ENCODE measurements at regions not wholly inside any gene's neighbourhood (a gene's known extent, or its start where the extent isn't known, plus 50 kb on each side); places are given as distances from the start of the nearest gene placed in this dataset.

GRCh38 chr15:79180318-79180717 is 89.7 kb upstream of the RASGRF1 start:
- Histone ChIP-seq H3K27me3 (ENCODE audit: control insufficient read depth, insufficient read depth, low read length) (peaks cover 3% of the 10 kb centered on the region; the same call in 1 of the 2 replicates), H3K4me3 (ENCODE audit: low read depth, low read length) (no peak overlapping the region), H3K36me3 (ENCODE audit: control insufficient read depth, insufficient read depth, low read length) (no peaks in the 10 kb centered on the region)
- ChIA-PET CTCF (interaction anchor here (1.0 to 7.5 kb wide), 4 partner anchors 11 to 344 kb away, joined by 3 to 120 read pairs (median 4); no protein-coding TSS in a partner anchor), POLR2A (no interaction called here)
- no peak for TF ChIP-seq CTCF (IDR thresholded peaks at IDR 0.05; ENCODE audit: insufficient read depth, low read depth, low read length)
- DNase-seq (ENCODE audit: low read depth) = no peak

GRCh38 chr15:79179597-79179996 is 89.0 kb upstream of the RASGRF1 start:
- Histone ChIP-seq H3K4me3 (ENCODE audit: low read depth, low read length) (no peak overlapping the region), H3K27me3 (ENCODE audit: control insufficient read depth, insufficient read depth, low read length) (peaks cover 3% of the 10 kb centered on the region; the same call in 1 of the 2 replicates), H3K36me3 (ENCODE audit: control insufficient read depth, insufficient read depth, low read length) (no peaks in the 10 kb centered on the region)
- ChIA-PET POLR2A (no interaction called here), CTCF (interaction anchor here (7.5 kb wide), 1 partner anchor 151 kb away, joined by 120 read pairs; no protein-coding TSS in a partner anchor)
- TF ChIP-seq CTCF (IDR thresholded peaks at IDR 0.05; ENCODE audit: insufficient read depth, low read depth, low read length) = no peak
- DNase-seq (ENCODE audit: low read depth) = no peak

DNA sequence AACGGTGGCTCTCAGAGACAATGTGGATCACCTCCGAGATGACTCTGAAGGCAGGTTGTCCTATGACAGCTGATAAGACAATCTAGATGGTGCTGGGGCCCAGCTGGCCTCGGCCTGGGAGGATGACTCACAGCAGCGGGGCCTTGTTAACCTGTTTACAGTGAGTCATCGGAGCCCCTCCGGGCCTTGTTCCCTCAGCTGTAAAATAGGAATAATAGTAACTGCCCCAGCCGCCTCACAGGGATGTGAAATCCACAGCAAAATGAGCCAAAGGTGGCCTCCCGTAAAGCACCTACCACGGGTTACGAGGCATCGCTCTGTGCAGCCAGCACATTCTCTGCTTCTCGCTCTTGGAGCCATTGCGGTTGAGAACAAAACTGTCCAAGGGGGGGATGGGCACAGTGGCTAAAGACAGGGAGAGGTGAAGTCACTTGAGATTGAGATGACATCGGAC is 88.6 kb upstream of the RASGRF1 start:
- H3K4me3 ChIP-seq (ENCODE audit: low read depth, low read length) = no peak overlapping the region
- H3K27me3 ChIP-seq (ENCODE audit: control insufficient read depth, insufficient read depth, low read length) = peaks cover 3% of the 10 kb centered on the region; the same call in 1 of the 2 replicates
- no peak for DNase-seq (ENCODE audit: low read depth)
- TF ChIP-seq CTCF (IDR thresholded peaks at IDR 0.05; ENCODE audit: insufficient read depth, low read depth, low read length) = no peak
- ChIA-PET CTCF (interaction anchor here (0.7 to 7.5 kb wide), 3 partner anchors 9 to 151 kb away, joined by 3 to 120 read pairs (median 9); no protein-coding TSS in a partner anchor), POLR2A (no interaction called here)
- H3K36me3 ChIP-seq (ENCODE audit: control insufficient read depth, insufficient read depth, low read length) = no peaks in the 10 kb centered on the region

DNA sequence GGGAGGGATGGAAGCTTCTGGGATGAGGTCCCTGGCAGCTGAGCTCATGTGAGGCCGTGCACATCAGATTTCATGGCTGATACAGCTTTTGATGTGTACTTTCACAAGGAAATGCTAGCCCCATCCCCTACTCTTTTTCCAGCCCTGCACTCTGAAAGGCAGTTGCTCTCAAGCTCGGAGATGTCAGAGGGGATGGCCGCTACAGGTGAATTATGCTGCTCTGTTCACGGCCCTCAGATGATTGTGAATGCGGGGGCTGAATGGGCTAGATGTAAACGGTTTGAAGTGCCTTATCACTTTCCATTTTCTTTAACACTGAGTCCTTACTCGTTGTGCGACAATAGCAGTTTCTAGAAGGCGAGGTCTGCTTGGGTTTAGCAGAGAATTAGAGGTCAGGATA is 88.0 kb upstream of the RASGRF1 start:
- no peak for TF ChIP-seq CTCF (IDR thresholded peaks at IDR 0.05; ENCODE audit: insufficient read depth, low read depth, low read length)
- no peak for DNase-seq (ENCODE audit: low read depth)
- Histone ChIP-seq H3K36me3 (ENCODE audit: control insufficient read depth, insufficient read depth, low read length) (no peaks in the 10 kb centered on the region), H3K27me3 (ENCODE audit: control insufficient read depth, insufficient read depth, low read length) (peaks cover 3% of the 10 kb centered on the region; the same call in 1 of the 2 replicates), H3K4me3 (ENCODE audit: low read depth, low read length) (no peak overlapping the region)
- ChIA-PET CTCF (interaction anchor here (0.7 to 2.0 kb wide), 2 partner anchors 10 to 150 kb away, joined by 3 to 9 read pairs; no protein-coding TSS in a partner anchor), POLR2A (no interaction called here)

GRCh38 chr15:79176151-79176550 is 85.6 kb upstream of the RASGRF1 start:
- Histone ChIP-seq H3K27me3 (ENCODE audit: control insufficient read depth, insufficient read depth, low read length) (peaks cover 2% of the 10 kb centered on the region; the same call in 1 of the 2 replicates), H3K4me3 (ENCODE audit: low read depth, low read length) (no peak overlapping the region), H3K36me3 (ENCODE audit: control insufficient read depth, insufficient read depth, low read length) (no peaks in the 10 kb centered on the region)
- POLR2A ChIA-PET = no interaction called here
- CTCF ChIA-PET = no interaction called here
- DNase-seq (ENCODE audit: low read depth) = no peak
- TF ChIP-seq CTCF (IDR thresholded peaks at IDR 0.05; ENCODE audit: insufficient read depth, low read depth, low read length) = no peak

Measured in BJ (cell line).